HCT116 (cell line): ENCODE measurements at regions not wholly inside any gene's neighbourhood (a gene's known extent, or its start where the extent isn't known, plus 50 kb on each side); places are given as distances from the start of the nearest gene placed in this dataset.

ENCODE experiments used
- ATAC-seq: fragments of 200-7000 bp; cut with Tn5 transposase; 2 replicates; pipeline ENCODE4 v1.9.1; 2020; ENCODE audit warnings: mild to moderate bottlenecking, moderate library complexity
- BruUV-seq: library from RNA; stranded (reverse); fragments of 400-500 nt; replicated peaks from 2 replicates; lab custom pipeline; 2021; lab: Mats Ljungman, UMichigan
- CTCF ChIA-PET: fragments of 300-600 bp; sonication (Branson Sonifier 250); formaldehyde crosslinking; loops from one replicate; lab custom pipeline; 2021; ENCODE audit warnings: antibody characterized with exemption; lab: Charles Lee
- POLR2A ChIA-PET: fragments of 300-600, 350-600 bp; sonication (Branson Sonifier 250); formaldehyde crosslinking; loops from one replicate; lab custom pipeline; 2021; ENCODE audit warnings: antibody characterized with exemption; lab: Charles Lee
- RAD21 ChIA-PET, 2 experiments: fragments of 300-600 bp; sonication (Branson Sonifier 250); formaldehyde crosslinking; loops; one replicate each; lab custom pipeline; 2023; ENCODE audit warnings: low total read pairs in 2 of 2; ENCODE audit not compliant: uncharacterized antibody in 2 of 2, unreplicated experiment in 2 of 2, low non-redundant PET in 1 of 2; lab: Charles Lee
- DNase-seq: peaks from one replicate; pipeline ENCODE4 v3.0.0-alpha.2; 2010; ENCODE audit warnings: low read depth, low spot score
- H2AFZ ChIP-seq: fragments of 200-600 bp; shearing (Covaris generic), sonication (generic); 2 replicates; pipeline ENCODE4 v1.6.1; 2017; ENCODE audit warnings: low read depth, mixed run types, mixed read lengths, antibody characterized with exemption, low read length; ENCODE audit not compliant: poor library complexity, severe bottlenecking
- H3K27ac ChIP-seq: 2 replicates; pipeline ENCODE4 v1.5.1; 2012; ENCODE audit warnings: low read depth, low read length
- H3K27me3 ChIP-seq: fragments of 200-600 bp; sonication (generic); 2 replicates; pipeline ENCODE4 v1.6.1; 2016; ENCODE audit warnings: mixed run types, low read length, mixed read lengths; ENCODE audit not compliant: insufficient read depth
- H3K36me3 ChIP-seq, 2 experiments: fragments of 200-500 bp in 1 of 2; fragments of 200-600 bp in 1 of 2; sonication (Bioruptor generic) in 1 of 2; sonication (generic) in 1 of 2; 2 replicates each; pipeline versions ENCODE4 v1.5.1 to v1.6.1; 2014 to 2016; ENCODE audit warnings: low read length in 2 of 2, inconsistent platforms in 1 of 2, mixed read lengths in 1 of 2, mixed run types in 1 of 2; ENCODE audit not compliant: insufficient read depth in 2 of 2, control insufficient read depth in 1 of 2
- H3K4me1 ChIP-seq, 2 experiments: fragments of 200-600 bp in 1 of 2; sonication (generic) in 1 of 2; 2 replicates each; pipeline versions ENCODE4 v1.5.1 to v1.6.1; 2012 to 2017; ENCODE audit warnings: low read length in 2 of 2, inconsistent platforms in 1 of 2, mild to moderate bottlenecking in 1 of 2, mixed read lengths in 1 of 2, mixed run types in 1 of 2, moderate library complexity in 1 of 2; ENCODE audit not compliant: insufficient read depth in 2 of 2, control insufficient read depth in 1 of 2
- H3K4me2 ChIP-seq: fragments of 200-600 bp; sonication (generic); 2 replicates; pipeline ENCODE4 v1.6.1; 2017; ENCODE audit warnings: mixed run types, low read length, mixed read lengths
- H3K4me3 ChIP-seq, 2 experiments: fragments of 200-600 bp in 1 of 2; sonication (generic) in 1 of 2; replicated peaks in 1 of 2; 2 replicates each; pipeline ENCODE4 v1.5.1; 2011 to 2016; ENCODE audit warnings: low read length in 2 of 2, control low read depth in 1 of 2, low read depth in 1 of 2, mild to moderate bottlenecking in 1 of 2, mixed read lengths in 1 of 2, mixed run types in 1 of 2
- H3K79me2 ChIP-seq: fragments of 200-600 bp; sonication (generic); 2 replicates; pipeline ENCODE4 v1.6.1; 2017; ENCODE audit warnings: mild to moderate bottlenecking, mixed run types, low read length, moderate library complexity, mixed read lengths; ENCODE audit not compliant: insufficient read depth
- H3K9ac ChIP-seq: fragments of 200-600 bp; sonication (generic); 2 replicates; pipeline ENCODE4 v1.6.1; 2016; ENCODE audit warnings: low read length, mixed read lengths
- H3K9me2 ChIP-seq: fragments of 200-600 bp; sonication (generic), shearing (Covaris generic); 2 replicates; pipeline ENCODE4 v1.6.1; 2017; ENCODE audit warnings: mixed run types, mild to moderate bottlenecking, moderate library complexity; ENCODE audit not compliant: insufficient read depth
- H3K9me3 ChIP-seq, 2 experiments: fragments of 200-500 bp in 1 of 2; fragments of 200-600 bp in 1 of 2; sonication (Bioruptor generic) in 1 of 2; sonication (generic) in 1 of 2; 2 replicates each; pipeline ENCODE4 v1.6.1; 2014 to 2017; ENCODE audit warnings: low read length in 2 of 2, mixed read lengths in 2 of 2, inconsistent platforms in 1 of 2, low read depth in 1 of 2, mild to moderate bottlenecking in 1 of 2, mixed run types in 1 of 2, moderate library complexity in 1 of 2; ENCODE audit not compliant: control insufficient read depth in 1 of 2, insufficient read depth in 1 of 2
- H4K20me1 ChIP-seq: fragments of 200-600 bp; sonication (generic), shearing (Covaris generic); 2 replicates; pipeline ENCODE4 v1.6.1; 2017; ENCODE audit warnings: mixed run types, mild to moderate bottlenecking, moderate library complexity; ENCODE audit not compliant: insufficient read depth
- CBX3 ChIP-seq: IDR thresholded peaks from 2 replicates; pipeline ENCODE4 v1.6.1; 2012; ENCODE audit warnings: low read depth
- CEBPB ChIP-seq: IDR thresholded peaks from 2 replicates; pipeline ENCODE4 v1.6.1; 2012; ENCODE audit warnings: low read depth
- CTCF ChIP-seq, 3 experiments: fragments of 200-600 bp in 1 of 3; sonication (generic) in 1 of 3; IDR thresholded peaks in 2 of 3; conservative IDR thresholded peaks in 1 of 3; 2 replicates each; pipeline ENCODE4 v1.5.1; 2012 to 2017; ENCODE audit warnings: low read depth in 2 of 3, low read length in 2 of 3, antibody characterized with exemption in 1 of 3, borderline replicate concordance in 1 of 3, control low read depth in 1 of 3, mild to moderate bottlenecking in 1 of 3, mixed read lengths in 1 of 3, mixed run types in 1 of 3, moderate library complexity in 1 of 3; ENCODE audit not compliant: insufficient read depth in 1 of 3
- EGR1 ChIP-seq: IDR thresholded peaks from 2 replicates; pipeline ENCODE4 v1.6.1; 2012; ENCODE audit warnings: low read depth
- EZH2phosphoT487 ChIP-seq: fragments of 200-600 bp; IDR thresholded peaks from 2 replicates; pipeline ENCODE4 v1.6.1; 2018; ENCODE audit warnings: antibody characterized with exemption, borderline replicate concordance
- RAD21 ChIP-seq: IDR thresholded peaks from 2 replicates; pipeline ENCODE4 v1.6.1; 2012; ENCODE audit warnings: low read depth, mild to moderate bottlenecking
- REST ChIP-seq: IDR thresholded peaks from 2 replicates; pipeline ENCODE4 v1.6.1; 2012; ENCODE audit warnings: low read depth
- SP1 ChIP-seq: IDR thresholded peaks from 2 replicates; pipeline ENCODE4 v1.6.1; 2012; ENCODE audit warnings: low read depth
- TCF7L2 ChIP-seq: IDR thresholded peaks from 2 replicates; pipeline ENCODE4 v1.7.0; 2011; ENCODE audit warnings: borderline replicate concordance, inconsistent platforms; ENCODE audit not compliant: insufficient read depth, insufficient read length; ENCODE audit errors: extremely low read depth
- YY1 ChIP-seq: IDR thresholded peaks from 2 replicates; pipeline ENCODE4 v1.6.1; 2011; ENCODE audit warnings: low read length, low read depth, moderate library complexity, mild to moderate bottlenecking; ENCODE audit not compliant: insufficient replicate concordance; ENCODE audit errors: extremely low read depth
- ZFX ChIP-seq: fragments of 450-650 bp; IDR thresholded peaks from 2 replicates; pipeline ENCODE4 v1.6.1; 2017
- intact Hi-C: fragments of 100-400 bp; cut with micrococcal nuclease; formaldehyde crosslinking; loops from 2 replicates; pipeline ENCODE4 v1.10.0; 2022

DNA sequence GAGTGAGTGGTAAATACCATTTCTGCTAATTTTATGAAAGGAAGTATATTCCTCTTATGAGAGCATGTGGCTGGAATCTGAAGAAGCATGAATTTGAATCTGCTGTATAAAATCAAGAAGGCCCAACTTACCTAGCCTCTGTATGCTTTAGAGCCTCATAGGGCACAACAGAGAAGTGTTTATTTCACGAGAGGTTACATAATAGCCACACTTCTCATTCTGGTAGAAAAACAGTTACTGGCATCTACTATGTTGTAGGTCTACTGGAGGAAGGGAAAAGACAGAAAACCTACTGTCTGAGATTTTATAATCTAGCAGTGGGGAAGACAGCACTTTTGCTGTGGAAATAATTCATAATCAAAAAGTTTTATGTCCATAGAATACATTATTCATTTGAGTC is 172.6 kb upstream of the ZNF608 start (continued):
- TF ChIP-seq CTCF (IDR thresholded peaks at IDR 0.05 in 2 of 3, conservative IDR thresholded peaks at IDR 0.05 in 1 of 3; ENCODE audit: borderline replicate concordance in 1 of 3, insufficient read depth in 1 of 3, low read depth in 2 of 3, low read length in 2 of 3) (no peak), TCF7L2 (no peak), CBX3 (no peak), CEBPB (no peak)
- TF ChIP-seq, all 23 proteins: peak for 0

DNA sequence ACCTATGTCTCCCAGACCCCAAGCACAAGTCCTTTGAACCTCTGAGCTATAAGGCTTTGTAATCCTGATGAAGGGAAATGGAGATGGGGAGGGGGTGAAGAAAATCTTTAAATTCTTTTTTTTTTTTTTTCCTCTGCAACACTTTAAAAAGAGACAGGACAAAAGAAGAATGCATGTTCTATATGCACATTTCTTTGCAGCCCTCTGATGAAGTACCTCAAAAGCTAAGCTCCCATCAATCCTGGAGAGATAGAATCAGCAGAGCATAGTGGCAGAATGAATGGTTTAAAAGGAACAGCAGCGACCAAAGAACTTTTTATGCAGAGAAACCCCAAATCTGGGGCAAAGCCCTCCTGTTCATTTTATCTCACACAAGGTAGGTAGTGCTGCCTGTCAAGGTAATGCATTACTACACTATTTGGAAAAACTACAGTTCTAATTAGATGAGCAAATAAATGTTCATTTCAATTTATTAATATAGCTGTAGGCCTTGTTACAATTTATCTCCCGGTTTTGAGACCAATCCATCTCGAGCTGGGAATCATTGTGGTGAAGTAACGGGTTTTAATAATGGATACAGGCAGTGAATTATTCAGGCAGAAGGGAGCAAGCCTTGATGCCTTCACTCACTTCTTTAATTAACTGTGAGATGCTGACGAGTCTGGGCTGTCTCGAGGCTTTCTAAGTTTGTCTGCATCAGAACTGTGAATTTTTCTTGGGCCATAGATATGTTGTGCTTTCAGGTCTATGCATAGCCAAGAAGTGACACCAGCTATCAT is 173.5 kb upstream of the ZNF608 start:
- Histone ChIP-seq H3K4me2 (no peak overlapping the region), H3K27ac (no peak overlapping the region), H3K79me2 (no peaks in the 10 kb centered on the region), H2AFZ (no peak overlapping the region), H3K36me3 (no peaks in the 10 kb centered on the region), H3K9me2 (no peaks in the 10 kb centered on the region), H3K9me3 (no peaks in the 10 kb centered on the region), H3K4me3 (no peak overlapping the region), H3K9ac (no peak overlapping the region), H3K27me3 (no peaks in the 10 kb centered on the region), H3K4me1 (no peaks in the 10 kb centered on the region), H4K20me1 (no peaks in the 10 kb centered on the region)
- DNase-seq (no peak), ATAC-seq (no peak)
- TF ChIP-seq YY1 (no peak), EGR1 (no peak), SP1 (no peak), CBX3 (no peak), ZFX (no peak), EZH2phosphoT487 (no peak), RAD21 (no peak), TCF7L2 (no peak), REST (no peak)
- intact Hi-C loops, result no loop called here
- ChIA-PET RAD21 (no interaction called here), CTCF (interaction anchor here (0.7 kb wide), 1 partner anchor 957 kb away, joined by 3 read pairs; no protein-coding TSS in a partner anchor), POLR2A (no interaction called here)
- BruUV-seq, result no TSS peak
